ENCODE measurements at regions not wholly inside any gene's neighbourhood (a gene's known extent, or its start where the extent isn't known, plus 50 kb on each side); places are given as distances from the start of the nearest gene placed in this dataset.

GRCh38 chr2:207290833-207291624 lies 125.3 kb upstream of the KLF7 start:
- DNase-seq: no peak

GRCh38 chr2:207291625-207292252 lies 126.0 kb upstream of the KLF7 start:
- no peak for DNase-seq

GRCh38 chr2:207296265-207296948 lies 130.7 kb upstream of the KLF7 start:
- no peak for DNase-seq

DNA sequence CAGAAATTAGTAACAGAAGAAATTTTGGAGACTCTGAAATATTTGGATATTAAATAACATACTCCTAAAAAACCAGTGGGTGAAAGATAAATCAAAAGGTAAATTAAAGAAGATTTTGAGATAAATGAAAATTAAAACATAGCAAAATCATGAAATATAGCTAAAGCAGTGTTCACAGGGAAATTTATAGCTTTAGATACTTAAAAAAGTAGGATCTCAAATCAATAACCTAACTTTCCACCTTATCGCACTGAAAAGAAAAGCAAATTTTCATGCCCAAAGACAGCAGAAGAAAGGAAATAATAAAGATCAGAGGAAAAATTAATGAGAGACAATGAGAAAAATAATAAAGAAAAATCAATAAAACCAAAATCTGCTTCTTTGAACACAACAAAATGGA lies 135.1 kb upstream of the KLF7 start:
- DNase-seq: no peak

- no peak for DNase-seq
Observed at GRCh38 chr2:207304761-207305160, 139.0 kb upstream of the KLF7 start.

DNA sequence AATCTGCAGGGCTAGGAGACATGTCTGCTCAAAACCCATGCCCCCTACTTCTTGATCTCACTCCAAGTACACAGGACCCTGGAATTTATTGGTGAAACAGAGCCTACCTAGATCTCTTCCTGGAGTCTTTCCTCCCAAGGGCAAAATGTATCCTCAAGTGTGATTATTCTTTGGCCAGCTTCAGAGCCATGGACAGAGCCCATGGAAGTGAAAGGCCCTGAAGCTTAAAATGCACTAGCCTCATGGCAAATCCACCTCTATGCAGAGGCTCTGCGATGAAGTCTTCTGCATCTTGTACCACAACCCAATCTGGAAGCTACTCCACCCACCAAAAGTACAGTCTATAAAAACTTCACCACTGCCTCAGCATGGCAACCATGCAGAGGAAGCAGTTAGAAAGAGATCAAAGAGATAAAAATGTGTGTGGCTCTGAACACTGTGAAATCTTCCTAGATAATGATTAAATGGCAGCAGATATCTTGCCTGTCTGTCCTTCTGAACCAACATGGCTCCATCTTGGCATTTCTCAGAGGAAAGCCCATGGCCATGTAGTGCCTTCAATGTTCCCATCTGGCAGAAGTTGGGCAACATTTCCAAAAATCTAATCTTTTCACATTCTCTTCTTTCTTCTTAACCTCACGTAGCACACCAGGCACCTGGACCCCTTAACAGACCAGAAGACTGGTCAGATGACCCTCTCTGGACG lies 142.9 kb upstream of the KLF7 start:
- DNase-seq: no peak

- DNase-seq: peak; percentile 50
Observed at GRCh38 chr2:207311316-207312005, 145.7 kb upstream of the KLF7 start.

GRCh38 chr2:207312006-207312356 lies 146.2 kb upstream of the KLF7 start:
- no peak for DNase-seq

DNA sequence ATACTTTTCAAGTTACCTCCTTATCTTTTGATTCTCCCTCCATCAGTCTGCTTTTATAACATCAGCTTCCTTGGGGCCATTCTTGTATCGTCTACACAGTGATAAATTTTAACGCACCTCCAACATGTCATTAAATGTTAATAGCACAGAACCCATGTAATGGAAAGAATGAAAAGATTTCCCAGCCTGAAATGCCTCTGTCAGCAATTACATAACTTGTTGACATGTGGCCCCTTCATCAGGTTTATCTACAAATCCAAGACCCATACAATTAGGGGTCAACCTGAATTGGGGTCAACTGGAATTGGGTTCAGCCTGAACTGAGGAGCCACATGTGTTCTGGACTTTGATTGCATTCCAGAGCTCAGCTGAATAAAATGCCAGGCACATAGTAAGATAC lies 148.2 kb upstream of the KLF7 start:
- DNase-seq: no peak

DNA sequence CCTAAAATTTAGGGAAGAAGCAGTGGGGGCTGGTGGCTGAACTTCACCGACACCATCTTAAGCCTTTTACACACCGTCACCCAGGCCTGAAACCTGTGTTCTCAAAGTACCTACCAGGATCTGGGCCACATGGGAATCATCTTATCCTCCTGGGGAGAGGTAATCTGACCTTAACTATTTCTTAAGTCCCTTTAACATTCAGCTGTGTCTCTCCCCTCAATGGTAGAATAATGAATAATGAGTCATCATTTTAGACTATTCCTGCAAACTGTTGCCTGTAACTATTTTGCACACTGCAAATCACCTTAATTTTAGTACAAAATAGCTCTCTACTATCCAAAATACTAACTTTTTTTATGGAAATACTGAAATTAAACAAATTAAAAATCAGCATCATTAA lies 149.4 kb upstream of the KLF7 start:
- no peak for DNase-seq

DNA sequence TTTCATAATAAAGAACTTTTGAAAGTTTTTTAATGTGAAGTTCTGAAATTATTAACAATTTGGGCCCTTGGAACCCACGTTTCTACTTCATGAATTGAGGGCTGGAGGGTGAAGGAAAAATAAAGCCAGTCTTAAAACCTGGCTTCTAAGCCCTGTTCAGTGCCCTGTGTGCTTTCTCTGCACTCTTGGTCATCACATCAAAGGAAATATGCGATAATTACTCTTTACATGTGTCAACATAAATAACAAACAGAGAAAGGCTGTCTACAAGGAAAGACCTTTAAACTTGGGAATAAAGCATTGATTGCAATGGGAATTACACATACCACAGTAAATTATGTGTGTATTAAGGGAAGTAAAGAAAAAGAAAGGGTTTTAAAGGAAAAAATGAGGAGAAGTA lies 150.7 kb upstream of the KLF7 start:
- DNase-seq: no peak

- DNase-seq: no peak
Observed at GRCh38 chr2:207316906-207317305, 151.2 kb upstream of the KLF7 start.

- no peak for DNase-seq
Observed at GRCh38 chr2:207317378-207317984, 151.7 kb upstream of the KLF7 start.

GRCh38 chr2:207318181-207318628 lies 152.5 kb upstream of the KLF7 start:
- DNase-seq: no peak

DNA sequence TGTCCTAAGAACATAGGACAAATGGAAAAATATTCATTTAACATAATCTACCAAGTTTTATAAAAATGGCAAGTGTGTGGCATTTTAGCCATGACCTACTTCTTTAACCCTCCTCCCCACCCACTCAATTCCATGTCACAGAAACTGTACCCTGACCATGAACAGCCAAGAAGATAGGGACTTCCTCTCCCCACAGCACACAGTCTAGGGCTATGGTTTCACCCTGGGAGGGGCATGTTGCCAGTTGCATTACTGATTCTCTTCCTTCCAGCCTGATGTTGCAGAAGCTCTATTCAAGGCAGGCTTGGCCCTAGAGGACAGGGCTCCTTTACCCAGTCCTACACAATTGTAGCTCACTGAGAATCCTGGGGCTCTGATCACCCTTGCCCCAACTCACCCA lies 153.6 kb upstream of the KLF7 start:
- DNase-seq: no peak

DNA sequence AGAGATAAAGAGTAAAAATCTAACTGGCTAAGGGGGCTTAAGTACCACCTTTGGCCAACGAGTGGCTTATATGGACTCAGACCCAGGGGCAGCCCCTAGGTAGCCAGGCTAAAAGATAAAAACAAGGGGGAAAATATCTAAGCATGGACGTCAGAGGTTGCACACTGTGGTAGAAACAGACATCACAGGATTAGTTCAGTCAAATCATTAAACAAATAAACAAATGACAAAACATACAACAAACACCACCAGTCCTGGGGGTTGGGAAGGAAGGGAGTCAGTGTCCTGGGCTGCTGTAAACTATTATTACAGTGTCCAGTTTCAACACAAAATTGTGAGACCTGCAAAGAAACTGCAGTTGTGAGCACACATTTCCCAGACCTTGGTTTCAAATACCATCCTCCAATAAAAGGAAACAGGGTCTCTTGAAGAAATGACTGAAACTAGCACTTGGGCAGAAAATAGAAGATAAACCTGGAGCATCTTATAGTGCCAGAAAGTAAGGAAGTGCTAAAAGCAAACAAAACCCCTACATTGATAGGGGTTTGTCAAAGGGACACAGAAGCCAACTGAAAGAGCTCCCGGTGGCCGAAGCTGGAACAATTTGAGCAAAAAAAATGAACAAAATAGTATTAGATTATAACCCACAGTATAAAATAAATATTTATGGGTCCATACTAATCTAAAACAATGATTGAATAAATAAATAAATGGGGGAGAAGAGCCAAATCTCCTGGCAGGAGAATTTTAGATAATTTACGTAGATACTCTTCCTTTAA lies 154.8 kb upstream of the KLF7 start:
- DNase-seq: no peak

DNA sequence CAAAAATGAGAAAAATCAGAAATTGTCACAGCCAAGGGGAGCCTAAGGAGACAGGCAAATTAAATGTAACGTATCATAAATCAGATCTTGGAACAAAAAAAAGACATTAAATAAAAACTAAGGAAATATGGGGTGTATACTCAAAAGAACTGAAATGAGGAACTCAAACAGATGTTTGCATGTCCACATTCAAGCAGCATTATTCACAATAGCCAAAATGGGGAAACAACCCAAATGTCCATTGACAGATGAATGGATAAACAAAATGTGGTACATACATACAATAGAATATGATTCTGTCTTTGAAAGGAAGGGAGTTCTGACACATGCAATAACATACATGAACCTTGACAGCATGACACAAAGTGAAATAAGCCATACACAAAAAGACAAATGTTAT lies 155.8 kb upstream of the KLF7 start:
- no peak for DNase-seq

GRCh38 chr2:207324001-207324400 lies 158.3 kb upstream of the KLF7 start:
- no peak for DNase-seq

- no peak for DNase-seq
Observed at GRCh38 chr2:207327513-207327912, 161.8 kb upstream of the KLF7 start.

- no peak for DNase-seq
Observed at GRCh38 chr2:207328944-207329386, 163.2 kb upstream of the KLF7 start.

GRCh38 chr2:207330912-207331311 lies 165.2 kb upstream of the KLF7 start:
- DNase-seq: no peak

DNA sequence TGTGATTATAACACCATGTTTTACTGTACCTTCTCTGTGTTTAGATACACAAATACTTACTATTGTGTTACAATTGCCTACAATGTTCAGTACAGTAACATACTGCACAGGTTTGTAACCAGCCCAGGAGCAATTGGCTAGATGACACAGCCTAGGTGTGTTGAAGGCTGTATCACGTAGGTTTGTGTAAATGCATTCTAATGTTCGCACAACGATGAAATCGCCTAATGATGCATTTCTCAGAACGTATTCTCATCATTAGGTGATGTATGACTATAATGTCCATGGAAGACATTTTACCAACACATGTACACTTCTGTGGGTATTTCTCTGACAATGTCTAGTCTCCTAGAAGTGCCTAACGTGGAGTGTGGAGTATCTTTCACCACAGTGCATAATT lies 165.9 kb upstream of the KLF7 start:
- no peak for DNase-seq
